K562 (cell line): ENCODE measurements at regions not wholly inside any gene's neighbourhood (a gene's known extent, or its start where the extent isn't known, plus 50 kb on each side); places are given as distances from the start of the nearest gene placed in this dataset.

ENCODE experiments used
- ATAC-seq: fragments of 200-7000 bp; cut with Tn5 transposase; 3 replicates; pipeline ENCODE4 v1.9.1; 2020; ENCODE audit warnings: moderate library complexity
- BruUV-seq: library from RNA; stranded (reverse); fragments of 400-500 nt; replicated peaks from 2 replicates; lab custom pipeline; 2021; lab: Mats Ljungman, UMichigan
- CTCF ChIA-PET: fragments of 300-600 bp; formaldehyde crosslinking; extraction: SDS; loops from one replicate; lab custom pipeline; 2021; ENCODE audit warnings: low intra/inter-chr PET ratio; lab: Yijun Ruan, JAX
- POLR2A ChIA-PET: fragments of 300-600, 350-650 bp; sonication (Branson Sonifier 250); formaldehyde crosslinking; extraction: SDS; loops from one replicate; lab custom pipeline; 2021; ENCODE audit warnings: antibody characterized with exemption, inconsistent platforms; lab: Yijun Ruan, JAX
- DNase-seq, 4 experiments: peaks; one replicate each; pipeline versions ENCODE4 v3.0.0 to v3.0.0-alpha.2; 2011 to 2018; ENCODE audit warnings: low spot score in 3 of 4, mixed read lengths in 3 of 4; ENCODE audit errors: extremely low read depth in 1 of 4
- FAIRE-seq: peaks from 2 replicates; lab custom pipeline; 2011; peaks lifted over from hg19 to GRCh38; lab: Jason Lieb, UNC
- H2AFZ ChIP-seq: 2 replicates; pipeline ENCODE4 v1.6.0; 2011; ENCODE audit warnings: low read depth, low read length, control low read depth, inconsistent platforms
- H3K27ac ChIP-seq: fragments of 200-600 bp; 3 replicates; pipeline ENCODE4 v1.8.0; 2011; ENCODE audit warnings: low read depth, mild to moderate bottlenecking, control low read depth, inconsistent platforms, low read length, moderate library complexity, mixed read lengths; ENCODE audit errors: extremely low read depth
- H3K27me3 ChIP-seq, 2 experiments: fragments of 300-600 bp in 1 of 2; 2 replicates in 1 of 2; 3 replicates in 1 of 2; pipeline versions ENCODE4 v1.6.0 to v1.8.0; 2011; ENCODE audit warnings: inconsistent platforms in 2 of 2, low read length in 2 of 2, mild to moderate bottlenecking in 1 of 2, mixed read lengths in 1 of 2, moderate library complexity in 1 of 2; ENCODE audit not compliant: control insufficient read depth in 2 of 2, insufficient read depth in 2 of 2
- H3K36me3 ChIP-seq: fragments of 300-600 bp; 3 replicates; pipeline ENCODE4 v1.8.0; 2011; ENCODE audit warnings: mild to moderate bottlenecking, low read length, inconsistent platforms; ENCODE audit not compliant: control insufficient read depth, insufficient read depth
- H3K4me1 ChIP-seq, 2 experiments: fragments of 200-600 bp in 1 of 2; replicated peaks in 1 of 2; 2 replicates in 1 of 2; 3 replicates in 1 of 2; pipeline versions ENCODE4 v1.5.1 to v1.8.0; 2011; ENCODE audit warnings: inconsistent platforms in 2 of 2, low read length in 2 of 2, mild to moderate bottlenecking in 1 of 2, mixed read lengths in 1 of 2, moderate library complexity in 1 of 2; ENCODE audit not compliant: control insufficient read depth in 2 of 2, insufficient read depth in 2 of 2
- H3K4me2 ChIP-seq: 2 replicates; pipeline ENCODE4 v1.6.1; 2011; ENCODE audit warnings: low read length, control low read depth, inconsistent platforms, mixed read lengths; ENCODE audit not compliant: insufficient read depth
- H3K4me3 ChIP-seq: fragments of 200-600 bp; sonication (generic), shearing (Covaris generic); 2 replicates; pipeline ENCODE4 v1.5.1; 2016; ENCODE audit warnings: control low read depth, inconsistent platforms
- H3K79me2 ChIP-seq: fragments of 200-600 bp; 3 replicates; pipeline ENCODE4 v1.8.0; 2011; ENCODE audit warnings: low read length, inconsistent platforms; ENCODE audit not compliant: control insufficient read depth, insufficient read depth
- H3K9ac ChIP-seq, 2 experiments: 2 replicates each; pipeline versions ENCODE4 v1.6.0 to v1.6.1; 2011; ENCODE audit warnings: low read depth in 2 of 2, low read length in 2 of 2, control low read depth in 1 of 2, inconsistent platforms in 1 of 2, mild to moderate bottlenecking in 1 of 2, mixed read lengths in 1 of 2; ENCODE audit not compliant: insufficient read depth in 1 of 2
- H3K9me1 ChIP-seq: one replicate; pipeline ENCODE4 v1.6.0; 2011; ENCODE audit warnings: inconsistent platforms, mild to moderate bottlenecking, low read length, moderate library complexity; ENCODE audit not compliant: control insufficient read depth, insufficient read depth
- H3K9me3 ChIP-seq: replicated peaks from 2 replicates; pipeline ENCODE4 v1.5.1; 2011; ENCODE audit warnings: low read depth, low read length, inconsistent platforms; ENCODE audit not compliant: control insufficient read depth, insufficient read depth
- H4K20me1 ChIP-seq: replicated peaks from 2 replicates; pipeline ENCODE4 v1.6.1; 2011; ENCODE audit warnings: low read length, inconsistent platforms, mixed read lengths; ENCODE audit not compliant: control insufficient read depth, insufficient read depth
- ATF7 ChIP-seq: fragments of 450-650 bp; IDR thresholded peaks from 2 replicates; pipeline ENCODE4 v1.7.1; 2014; ENCODE audit warnings: mild to moderate bottlenecking, moderate library complexity
- FOXM1 ChIP-seq, 2 experiments: fragments of 450-650 bp in 1 of 2; sonication (generic) in 1 of 2; formaldehyde crosslinking in 1 of 2; IDR thresholded peaks; 2 replicates each; pipeline versions ENCODE4 v1.6.1 to v1.9.0; 2017 to 2022; ENCODE audit warnings: low read depth in 2 of 2, mild to moderate bottlenecking in 2 of 2, missing genetic modification reagents in 1 of 2, moderate library complexity in 1 of 2
- KDM1A ChIP-seq, 2 experiments: fragments of 450-650 bp; IDR thresholded peaks; 2 replicates each; pipeline ENCODE4 v1.6.1; 2016; ENCODE audit warnings: mild to moderate bottlenecking in 2 of 2
- MAFK ChIP-seq: IDR thresholded peaks from 2 replicates; pipeline ENCODE4 v1.6.1; 2011; ENCODE audit warnings: low read length, improper control_type of control experiment
- PHF21A ChIP-seq: fragments of 450-650 bp; IDR thresholded peaks from 2 replicates; pipeline ENCODE4 v1.6.1; 2017; ENCODE audit warnings: low read depth, borderline replicate concordance
- PRPF4 ChIP-seq: fragments of 200-400 bp; formaldehyde crosslinking; IDR thresholded peaks from one replicate; pipeline ENCODE4 v1.6.1; 2017; ENCODE audit warnings: low read length, low read depth, mild to moderate bottlenecking; ENCODE audit not compliant: insufficient read depth, poor library complexity, severe bottlenecking
- RNF2 ChIP-seq: sonication (generic); IDR thresholded peaks from 2 replicates; pipeline ENCODE4 v1.6.1; 2016
- SMC3 ChIP-seq: conservative IDR thresholded peaks from 2 replicates; pipeline ENCODE4 v1.6.1; 2011; ENCODE audit warnings: low read depth, low read length, improper control_type of control experiment; ENCODE audit not compliant: insufficient read depth
- TARDBP ChIP-seq: fragments of 450-650 bp; IDR thresholded peaks from 2 replicates; pipeline ENCODE4 v1.6.1; 2016
- ZNF57 ChIP-seq: fragments of 450-650 bp; formaldehyde crosslinking; IDR thresholded peaks from 2 replicates; pipeline ENCODE4 v1.4.0; 2020; ENCODE audit warnings: mild to moderate bottlenecking, moderate library complexity
- ZNF766 ChIP-seq: fragments of 200-800 bp; sonication (Bioruptor generic); conservative IDR thresholded peaks from 2 replicates; pipeline ENCODE4 v1.6.1; 2016; ENCODE audit warnings: missing genetic modification characterization, missing compliant biosample characterization
- ZSCAN32 ChIP-seq: fragments of 450-650 bp; formaldehyde crosslinking; IDR thresholded peaks from 2 replicates; pipeline ENCODE4 v1.4.0; 2020; ENCODE audit warnings: mild to moderate bottlenecking, moderate library complexity
- WGBS: fragments of 100-300 bp; shearing (Covaris generic); methylation state at CpG from one replicate; pipeline ENCODE4 v1.1.6; 2016; ENCODE audit warnings: low coverage, mixed read lengths; ENCODE audit not compliant: insufficient coverage; ENCODE audit errors: missing lambda C conversion rate; 5-methylcytosine and 5-hydroxymethylcytosine counted together
- in situ Hi-C: fragments of 300-500 bp; cut with MboI; formaldehyde crosslinking; loops from 4 replicates; pipeline ENCODE4 v1.15.0; 2018; ENCODE audit warnings: inconsistent platforms, mixed read lengths
- intact Hi-C: fragments of 100-400 bp; cut with micrococcal nuclease; formaldehyde crosslinking; loops from 2 replicates; pipeline ENCODE4 v1.14.2; 2022
- TF ChIP-seq, protein P1 (sequence below), 3 experiments: IDR thresholded peaks in 2 of 3; conservative IDR thresholded peaks in 1 of 3; 2 replicates each; pipeline ENCODE4 v1.5.1; 2011 to 2012; ENCODE audit warnings: low read length in 3 of 3, mild to moderate bottlenecking in 3 of 3, control low read depth in 2 of 3, improper control_type of control experiment in 1 of 3, inconsistent platforms in 1 of 3, low read depth in 1 of 3, mixed read lengths in 1 of 3, moderate library complexity in 1 of 3; ENCODE audit not compliant: insufficient read depth in 2 of 3
- TF ChIP-seq, protein P2 (sequence below): fragments of 250-450 bp; sonication (Bioruptor Pico); IDR thresholded peaks from 2 replicates; pipeline ENCODE4 v1.5.0; 2021; ENCODE audit warnings: mild to moderate bottlenecking, borderline replicate concordance

GRCh38 chr18:44320619-44321460 is 359.8 kb upstream of the SETBP1 start (continued):
- no peak for TF ChIP-seq RNF2
- TF ChIP-seq ZNF766 (CRISPR knock-in tag), result no peak

GRCh38 chr18:44321868-44322590 is 358.7 kb upstream of the SETBP1 start:
- POLR2A ChIA-PET, result no interaction called here
- CTCF ChIA-PET, result no interaction called here
- H3K4me1 ChIP-seq, result no peaks in the 10 kb centered on the region
- BruUV-seq, result no TSS peak
- 0% methylated on average over 6 of the region's 7 CpGs for WGBS
- DNase-seq (no peak), ATAC-seq (no peak), FAIRE-seq (no peak)
- no peaks in the 10 kb centered on the region for H3K27me3 ChIP-seq
- in situ Hi-C loops (no loop called here), intact Hi-C loops (no loop called here)
- H3K9me3 ChIP-seq, result no peaks in the 10 kb centered on the region
- H3K79me2 ChIP-seq, result no peaks in the 10 kb centered on the region
- no peaks in the 10 kb centered on the region for H4K20me1 ChIP-seq
- no peak overlapping the region for H2AFZ ChIP-seq
- TF ChIP-seq PRPF4 (no peak), FOXM1 (IDR thresholded peaks at IDR 0.05; ENCODE audit: low read depth) (no peak), FOXM1 (CRISPR knock-in tag; IDR thresholded peaks at IDR 0.05; ENCODE audit: low read depth) (no peak), TARDBP (no peak), ATF7 (no peak), ZSCAN32 (CRISPR knock-in tag) (no peak), KDM1A (IDR thresholded peaks at IDR 0.05) (no peak), ZNF57 (CRISPR knock-in tag) (no peak), PHF21A (no peak), SMC3 (no peak), MAFK (no peak)
- TF ChIP-seq, protein P1, sequence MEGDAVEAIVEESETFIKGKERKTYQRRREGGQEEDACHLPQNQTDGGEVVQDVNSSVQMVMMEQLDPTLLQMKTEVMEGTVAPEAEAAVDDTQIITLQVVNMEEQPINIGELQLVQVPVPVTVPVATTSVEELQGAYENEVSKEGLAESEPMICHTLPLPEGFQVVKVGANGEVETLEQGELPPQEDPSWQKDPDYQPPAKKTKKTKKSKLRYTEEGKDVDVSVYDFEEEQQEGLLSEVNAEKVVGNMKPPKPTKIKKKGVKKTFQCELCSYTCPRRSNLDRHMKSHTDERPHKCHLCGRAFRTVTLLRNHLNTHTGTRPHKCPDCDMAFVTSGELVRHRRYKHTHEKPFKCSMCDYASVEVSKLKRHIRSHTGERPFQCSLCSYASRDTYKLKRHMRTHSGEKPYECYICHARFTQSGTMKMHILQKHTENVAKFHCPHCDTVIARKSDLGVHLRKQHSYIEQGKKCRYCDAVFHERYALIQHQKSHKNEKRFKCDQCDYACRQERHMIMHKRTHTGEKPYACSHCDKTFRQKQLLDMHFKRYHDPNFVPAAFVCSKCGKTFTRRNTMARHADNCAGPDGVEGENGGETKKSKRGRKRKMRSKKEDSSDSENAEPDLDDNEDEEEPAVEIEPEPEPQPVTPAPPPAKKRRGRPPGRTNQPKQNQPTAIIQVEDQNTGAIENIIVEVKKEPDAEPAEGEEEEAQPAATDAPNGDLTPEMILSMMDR (IDR thresholded peaks at IDR 0.05 in 2 of 3, conservative IDR thresholded peaks at IDR 0.05 in 1 of 3; ENCODE audit: insufficient read depth in 2 of 3, low read depth in 1 of 3, low read length in 3 of 3), result no peak
- TF ChIP-seq, protein P2, sequence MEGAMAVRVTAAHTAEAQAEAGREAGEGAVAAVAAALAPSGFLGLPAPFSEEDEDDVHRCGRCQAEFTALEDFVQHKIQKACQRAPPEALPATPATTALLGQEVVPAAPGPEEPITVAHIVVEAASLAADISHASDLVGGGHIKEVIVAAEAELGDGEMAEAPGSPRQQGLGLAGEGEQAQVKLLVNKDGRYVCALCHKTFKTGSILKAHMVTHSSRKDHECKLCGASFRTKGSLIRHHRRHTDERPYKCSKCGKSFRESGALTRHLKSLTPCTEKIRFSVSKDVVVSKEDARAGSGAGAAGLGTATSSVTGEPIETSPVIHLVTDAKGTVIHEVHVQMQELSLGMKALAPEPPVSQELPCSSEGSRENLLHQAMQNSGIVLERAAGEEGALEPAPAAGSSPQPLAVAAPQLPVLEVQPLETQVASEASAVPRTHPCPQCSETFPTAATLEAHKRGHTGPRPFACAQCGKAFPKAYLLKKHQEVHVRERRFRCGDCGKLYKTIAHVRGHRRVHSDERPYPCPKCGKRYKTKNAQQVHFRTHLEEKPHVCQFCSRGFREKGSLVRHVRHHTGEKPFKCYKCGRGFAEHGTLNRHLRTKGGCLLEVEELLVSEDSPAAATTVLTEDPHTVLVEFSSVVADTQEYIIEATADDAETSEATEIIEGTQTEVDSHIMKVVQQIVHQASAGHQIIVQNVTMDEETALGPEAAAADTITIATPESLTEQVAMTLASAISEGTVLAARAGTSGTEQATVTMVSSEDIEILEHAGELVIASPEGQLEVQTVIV (CRISPR knock-in tag), result no peak
- H3K4me2 ChIP-seq, result no peak overlapping the region
- H3K9me1 ChIP-seq, result no peaks in the 10 kb centered on the region
- H3K9ac ChIP-seq, result no peak overlapping the region
- no peaks in the 10 kb centered on the region for H3K36me3 ChIP-seq
- no peak overlapping the region for H3K27ac ChIP-seq
- H3K4me3 ChIP-seq, result no peak overlapping the region
